Heart left ventricle (tissue), 16 donors: ENCODE measurements at regions not wholly inside any gene's neighbourhood (a gene's known extent, or its start where the extent isn't known, plus 50 kb on each side); places are given as distances from the start of the nearest gene placed in this dataset.

Experiments used
- ATAC-seq, 4 donors: fragments of 200-7000 bp; cut with Tn5 transposase; one replicate each; pipeline ENCODE4 v1.9.1; 2020 to 2022; ENCODE audit warnings: moderate library complexity in 4 of 4, mild to moderate bottlenecking in 3 of 4, moderate number of reproducible peaks in 1 of 4
- DNase-seq, 5 donors: peaks; one replicate each; pipeline ENCODE4 v3.0.0-alpha.2; 2020
- H3K27ac ChIP-seq, 12 donors: fragments of 200-600 bp; sonication (generic) in 4 of 12; one replicate each; pipeline versions ENCODE4 v1.5.0 to v1.8.0; 2016 to 2022; ENCODE audit warnings: mild to moderate bottlenecking in 2 of 12
- H3K27me3 ChIP-seq, 9 donors: fragments of 200-600 bp; sonication (generic) in 2 of 9; one replicate each; pipeline versions ENCODE4 v1.5.1 to v1.8.0; 2016 to 2022; ENCODE audit warnings: mild to moderate bottlenecking in 3 of 9
- H3K36me3 ChIP-seq, 9 donors: fragments of 200-600 bp; sonication (generic) in 2 of 9; one replicate each; pipeline versions ENCODE4 v1.5.0 to v1.8.0; 2018 to 2022; ENCODE audit warnings: mild to moderate bottlenecking in 2 of 9
- H3K4me1 ChIP-seq, 12 donors: fragments of 200-600 bp; sonication (generic) in 4 of 12; one replicate each; pipeline versions ENCODE4 v1.5.0 to v1.8.0; 2016 to 2022; ENCODE audit warnings: mild to moderate bottlenecking in 3 of 12
- H3K4me3 ChIP-seq, 12 donors: fragments of 200-600 bp; sonication (generic) in 4 of 12; one replicate each; pipeline versions ENCODE4 v1.5.0 to v1.8.0; 2017 to 2022; ENCODE audit warnings: mild to moderate bottlenecking in 9 of 12, moderate library complexity in 4 of 12
- H3K9me3 ChIP-seq, 12 donors: fragments of 200-600 bp; sonication (generic) in 4 of 12; one replicate each; pipeline versions ENCODE4 v1.5.0 to v1.8.0; 2016 to 2022; ENCODE audit warnings: mild to moderate bottlenecking in 1 of 12
- CTCF ChIP-seq, 12 donors: fragments of 200-600 bp; sonication (generic) in 4 of 12; IDR thresholded peaks; one replicate each; pipeline versions ENCODE4 v1.5.0 to v1.8.0; 2018 to 2022; ENCODE audit warnings: antibody characterized with exemption in 12 of 12, mild to moderate bottlenecking in 5 of 12
- POLR2A ChIP-seq, 2 donors: fragments of 450-650 bp; IDR thresholded peaks; one replicate each; pipeline ENCODE4 v1.6.1; 2017; ENCODE audit warnings: antibody characterized with exemption in 2 of 2, mild to moderate bottlenecking in 2 of 2, moderate library complexity in 2 of 2
- WGBS, 4 donors: extraction: QIAGEN DNeasy Blood & Tissue Kit in 2 of 4; methylation state at CpG; one replicate each; pipeline versions ENCODE4 v1.1.5 to v1.1.7; 2013 to 2018; 5-methylcytosine and 5-hydroxymethylcytosine counted together
- intact Hi-C, 10 donors: fragments of 100-400 bp; cut with DNase I; formaldehyde crosslinking; loops; one replicate each; pipeline versions ENCODE4 v1.11.1 to v1.14.2; 2022
- donor health status: ischemic (EF 13 %, LVEDD 7.1; RV severe dilation, severe dysfunction).
- donor health status: healthy with polysubstance abuse.
- donor health status: DM: no; HTN: yes; CAD: no.
- donor health status: DM: no; HTN: no; CAD: no.
- donor health status: ischemic (EF 25% LVEDD 6.9; RV normal size, moderate dysfunction).
- donor health status: ischemic (EF 25% LVEDD 5.7; RV mildly dilated, moderate dysfunction).
- donor health status: healthy.
- donor health status: DM: yes; HTN: yes; CAD: no.
- donor health status: ischemic (EF 35%, LVEDD 5.7; RV mildly dilated, moderate dysfunction).
- donor health status: nonischemic (EF 11% LVEDD 7.7; RV severe dilation, severe dysfunction).
- donor health status: DM: yes; HTN: yes; CAD: no.
- donor health status: PGD.
- donor health status: ischemic (EF 29% LVEDD 5.4; RV normal size, mild dysfunction).
- donor health status: nonischemic (EF 23%, LVEDD 6.1; RV moderate dilation, normal function).

GRCh38 chr1:58919226-58919958, 135.5 kb upstream of the JUN start:
- H3K4me3 ChIP-seq: no peak overlapping the region
- peaks cover 0 to 14% (median 1%) of the 10 kb centered on the region in 12 donors for H3K9me3 ChIP-seq
- no peak overlapping the region for H3K27ac ChIP-seq
- H3K36me3 ChIP-seq: no peaks in the 10 kb centered on the region
- 93 to 96% (median 95%) methylated on average over 9 of the region's 9 CpGs for WGBS, 4 donors
- intact Hi-C loops: no loop called here
- DNase-seq: no peak
- ATAC-seq: no peak
- H3K4me1 ChIP-seq: peaks cover 0 to 25% (median 9%) of the 10 kb centered on the region in 12 donors
- TF ChIP-seq POLR2A (IDR thresholded peaks at IDR 0.05) (no peak), CTCF (IDR thresholded peaks at IDR 0.05) (no peak)
- H3K27me3 ChIP-seq: no peaks in the 10 kb centered on the region

GRCh38 chr1:58919959-58920321, 136.1 kb upstream of the JUN start:
- no peak for DNase-seq
- intact Hi-C loops: no loop called here
- WGBS, 4 donors: 87 to 89% (median 89%) methylated on average over 4 of the region's 4 CpGs

GRCh38 chr1:58921342-58921741, 137.5 kb upstream of the JUN start:
- intact Hi-C loops: no loop called here
- no peaks in the 10 kb centered on the region for H3K9me3 ChIP-seq
- H3K4me3 ChIP-seq: no peak overlapping the region
- ATAC-seq (no peak), DNase-seq (no peak)
- 82 to 100% (median 97%) methylated on average over 3 of the region's 3 CpGs for WGBS, 4 donors
- H3K27ac ChIP-seq: peak overlapping the region in 1 of 12 donors; percentile 48
- peaks cover 0 to 27% (median 9%) of the 10 kb centered on the region in 12 donors for H3K4me1 ChIP-seq
- H3K36me3 ChIP-seq: no peaks in the 10 kb centered on the region
- TF ChIP-seq POLR2A (IDR thresholded peaks at IDR 0.05) (no peak), CTCF (IDR thresholded peaks at IDR 0.05) (no peak)
- no peaks in the 10 kb centered on the region for H3K27me3 ChIP-seq

More at GRCh38 chr1:58919959-58920321, 136.1 kb upstream of the JUN start:
- Histone ChIP-seq H3K27ac (no peak overlapping the region), H3K9me3 (peaks cover 0 to 8% (median 1%) of the 10 kb centered on the region in 12 donors), H3K36me3 (no peaks in the 10 kb centered on the region), H3K4me3 (no peak overlapping the region), H3K4me1 (peaks cover 0 to 25% (median 9%) of the 10 kb centered on the region in 12 donors), H3K27me3 (no peaks in the 10 kb centered on the region)
- ATAC-seq: no peak
- TF ChIP-seq POLR2A (IDR thresholded peaks at IDR 0.05) (no peak), CTCF (IDR thresholded peaks at IDR 0.05) (no peak)

- no peak for TF ChIP-seq POLR2A (IDR thresholded peaks at IDR 0.05)
- no peak for TF ChIP-seq CTCF (IDR thresholded peaks at IDR 0.05)
- no peaks in the 10 kb centered on the region for H3K36me3 ChIP-seq
- DNase-seq (no peak), ATAC-seq (no peak)
- 94 to 97% (median 95%) methylated on average over 2 of the region's 2 CpGs for WGBS, 4 donors
- H3K4me1 ChIP-seq: peaks cover 0 to 31% (median 9%) of the 10 kb centered on the region in 12 donors
- intact Hi-C loops: no loop called here
- H3K9me3 ChIP-seq: no peaks in the 10 kb centered on the region
- H3K4me3 ChIP-seq: no peak overlapping the region
- H3K27ac ChIP-seq: peak overlapping the region in 3 of 12 donors; percentile 1 to 48 (median 35)
- no peaks in the 10 kb centered on the region for H3K27me3 ChIP-seq
These were observed 137.9 kb upstream of the JUN start for GRCh38 chr1:58921751-58922150.
